Hepatocyte (in vitro differentiated cells): ENCODE measurements at regions not wholly inside any gene's neighbourhood (a gene's known extent, or its start where the extent isn't known, plus 50 kb on each side); places are given as distances from the start of the nearest gene placed in this dataset.
A peak's percentile ranks its signal among the peaks of the same experiment; 100 is the strongest.

Experiments
- DNase-seq: peaks from one replicate; pipeline ENCODE4 v3.0.0-alpha.2; 2016; ENCODE audit warnings: low spot score
- H2AFZ ChIP-seq: fragments of 200-600 bp; sonication (generic); 2 replicates; pipeline ENCODE4 v1.6.0; 2016; ENCODE audit warnings: antibody characterized with exemption, mild to moderate bottlenecking
- H3K27ac ChIP-seq: fragments of 200-600 bp; sonication (generic); 2 replicates; pipeline ENCODE4 v1.5.1; 2016; ENCODE audit warnings: mild to moderate bottlenecking
- H3K27me3 ChIP-seq: fragments of 200-600 bp; sonication (generic); 2 replicates; pipeline ENCODE4 v1.6.1; 2016
- H3K36me3 ChIP-seq: fragments of 200-600 bp; sonication (generic); replicated peaks from 2 replicates; pipeline ENCODE4 v1.5.1; 2016; ENCODE audit warnings: low read depth; ENCODE audit not compliant: insufficient read depth
- H3K4me1 ChIP-seq: fragments of 200-600 bp; sonication (generic); 2 replicates; pipeline ENCODE4 v1.5.1; 2016; ENCODE audit warnings: mild to moderate bottlenecking, moderate library complexity; ENCODE audit not compliant: insufficient read depth
- H3K4me2 ChIP-seq: fragments of 200-600 bp; sonication (generic); 2 replicates; pipeline ENCODE4 v1.6.0; 2016
- H3K4me3 ChIP-seq: fragments of 200-600 bp; sonication (generic); 2 replicates; pipeline ENCODE4 v1.5.1; 2016; ENCODE audit warnings: mild to moderate bottlenecking
- H3K79me2 ChIP-seq: fragments of 200-600 bp; sonication (generic); 2 replicates; pipeline ENCODE4 v1.6.0; 2017; ENCODE audit warnings: mild to moderate bottlenecking
- H3K9me2 ChIP-seq: fragments of 200-600 bp; sonication (generic); replicated peaks from 2 replicates; pipeline ENCODE4 v1.6.0; 2017; ENCODE audit warnings: mild to moderate bottlenecking; ENCODE audit not compliant: insufficient read depth
- H3K9me3 ChIP-seq: fragments of 200-600 bp; sonication (generic); 2 replicates; pipeline ENCODE4 v1.5.1; 2016; ENCODE audit warnings: low read depth, mild to moderate bottlenecking
- H4K20me1 ChIP-seq: fragments of 200-600 bp; sonication (generic); 2 replicates; pipeline ENCODE4 v1.6.0; 2016; ENCODE audit warnings: mild to moderate bottlenecking; ENCODE audit not compliant: insufficient read depth, poor library complexity, severe bottlenecking
- EZH2 ChIP-seq: fragments of 200-600 bp; sonication (generic); IDR thresholded peaks from 2 replicates; pipeline ENCODE4 v1.6.1; 2016; ENCODE audit warnings: antibody characterized with exemption, mild to moderate bottlenecking, borderline replicate concordance
- EZH2phosphoT487 ChIP-seq: fragments of 200-600 bp; sonication (generic); IDR thresholded peaks from one replicate; pipeline ENCODE4 v1.6.1; 2018; ENCODE audit warnings: antibody characterized with exemption, mild to moderate bottlenecking, low read depth, moderate library complexity; ENCODE audit not compliant: unreplicated experiment, severe bottlenecking
- WGBS: methylation state at CpG from one replicate; pipeline ENCODE4 v1.1.6; 2016; ENCODE audit warnings: low lambda C conversion rate; ENCODE audit errors: missing lambda C conversion rate; 5-methylcytosine and 5-hydroxymethylcytosine counted together
- TF ChIP-seq, protein P1 (sequence below): fragments of 200-600 bp; sonication (generic); IDR thresholded peaks from 2 replicates; pipeline ENCODE4 v1.5.1; 2016; ENCODE audit warnings: antibody characterized with exemption, mild to moderate bottlenecking; ENCODE audit not compliant: poor library complexity

- H2AFZ ChIP-seq, result no peak overlapping the region
- no peak overlapping the region for H3K4me3 ChIP-seq
- WGBS, result 94% methylated on average over 7 of the region's 7 CpGs
- no peaks in the 10 kb centered on the region for H3K9me3 ChIP-seq
- no peaks in the 10 kb centered on the region for H3K79me2 ChIP-seq
- H3K36me3 ChIP-seq, result no peaks in the 10 kb centered on the region
- no peaks in the 10 kb centered on the region for H3K4me1 ChIP-seq
- H3K27me3 ChIP-seq, result no peaks in the 10 kb centered on the region
- H3K9me2 ChIP-seq, result no peaks in the 10 kb centered on the region
- no peak overlapping the region for H3K27ac ChIP-seq
- DNase-seq, result no peak
- TF ChIP-seq EZH2phosphoT487, result no peak
- no peak for TF ChIP-seq EZH2
- TF ChIP-seq, protein P1, sequence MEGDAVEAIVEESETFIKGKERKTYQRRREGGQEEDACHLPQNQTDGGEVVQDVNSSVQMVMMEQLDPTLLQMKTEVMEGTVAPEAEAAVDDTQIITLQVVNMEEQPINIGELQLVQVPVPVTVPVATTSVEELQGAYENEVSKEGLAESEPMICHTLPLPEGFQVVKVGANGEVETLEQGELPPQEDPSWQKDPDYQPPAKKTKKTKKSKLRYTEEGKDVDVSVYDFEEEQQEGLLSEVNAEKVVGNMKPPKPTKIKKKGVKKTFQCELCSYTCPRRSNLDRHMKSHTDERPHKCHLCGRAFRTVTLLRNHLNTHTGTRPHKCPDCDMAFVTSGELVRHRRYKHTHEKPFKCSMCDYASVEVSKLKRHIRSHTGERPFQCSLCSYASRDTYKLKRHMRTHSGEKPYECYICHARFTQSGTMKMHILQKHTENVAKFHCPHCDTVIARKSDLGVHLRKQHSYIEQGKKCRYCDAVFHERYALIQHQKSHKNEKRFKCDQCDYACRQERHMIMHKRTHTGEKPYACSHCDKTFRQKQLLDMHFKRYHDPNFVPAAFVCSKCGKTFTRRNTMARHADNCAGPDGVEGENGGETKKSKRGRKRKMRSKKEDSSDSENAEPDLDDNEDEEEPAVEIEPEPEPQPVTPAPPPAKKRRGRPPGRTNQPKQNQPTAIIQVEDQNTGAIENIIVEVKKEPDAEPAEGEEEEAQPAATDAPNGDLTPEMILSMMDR, result no peak
- no peak overlapping the region for H3K4me2 ChIP-seq
- H4K20me1 ChIP-seq, result no peaks in the 10 kb centered on the region
These were observed 91.1 kb upstream of the DMRT1 start for GRCh38 chr9:750249-750967.

- Histone ChIP-seq H3K4me2 (peak overlapping the region; percentile 18), H3K79me2 (no peaks in the 10 kb centered on the region), H3K27ac (peak overlapping the region; percentile 78), H4K20me1 (no peaks in the 10 kb centered on the region), H3K9me3 (no peaks in the 10 kb centered on the region), H2AFZ (no peak overlapping the region), H3K27me3 (no peaks in the 10 kb centered on the region), H3K4me3 (no peak overlapping the region), H3K36me3 (no peaks in the 10 kb centered on the region), H3K9me2 (no peaks in the 10 kb centered on the region), H3K4me1 (no peaks in the 10 kb centered on the region)
- DNase-seq, result no peak
- TF ChIP-seq EZH2 (no peak), EZH2phosphoT487 (no peak)
- TF ChIP-seq, protein P1, result no peak
- WGBS, result 74% methylated on average over 14 of the region's 14 CpGs
These were observed 90.1 kb upstream of the DMRT1 start for GRCh38 chr9:751137-752051.

DNA sequence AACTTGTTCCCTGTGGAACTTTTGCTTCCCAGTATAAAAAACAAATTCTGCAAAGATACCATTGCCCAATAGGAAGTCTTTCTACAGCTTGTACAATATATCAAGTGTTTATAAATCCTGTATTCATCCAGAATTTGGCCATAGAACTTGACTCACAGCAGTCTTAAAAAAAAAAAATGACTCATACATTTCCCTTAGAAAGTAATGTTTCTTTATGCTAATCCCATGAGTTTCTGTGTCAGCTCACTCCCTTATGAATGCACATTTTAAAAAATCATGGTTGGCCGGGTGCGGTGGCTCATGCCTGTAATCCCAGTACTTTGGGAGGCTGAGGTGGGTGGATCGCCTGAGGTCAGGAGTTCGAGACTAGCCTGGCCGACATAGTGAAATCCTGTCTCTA lies 89.3 kb upstream of the DMRT1 start:
- WGBS, result 86% methylated on average over 5 of the region's 5 CpGs
- H3K79me2 ChIP-seq, result no peaks in the 10 kb centered on the region
- no peak overlapping the region for H3K4me3 ChIP-seq
- no peaks in the 10 kb centered on the region for H4K20me1 ChIP-seq
- no peaks in the 10 kb centered on the region for H3K36me3 ChIP-seq
- H3K27me3 ChIP-seq, result no peaks in the 10 kb centered on the region
- peak overlapping the region; percentile 78 for H3K27ac ChIP-seq
- no peaks in the 10 kb centered on the region for H3K9me2 ChIP-seq
- H2AFZ ChIP-seq, result no peak overlapping the region
- TF ChIP-seq EZH2, result no peak
- TF ChIP-seq EZH2phosphoT487, result no peak
- TF ChIP-seq, protein P1, result no peak
- DNase-seq, result peak; percentile 41
- H3K4me2 ChIP-seq, result no peak overlapping the region
- no peaks in the 10 kb centered on the region for H3K9me3 ChIP-seq
- H3K4me1 ChIP-seq, result no peaks in the 10 kb centered on the region
